Liver (tissue), 8 donors: ENCODE measurements at regions not wholly inside any gene's neighbourhood (a gene's known extent, or its start where the extent isn't known, plus 50 kb on each side); places are given as distances from the start of the nearest gene placed in this dataset.

Experiments
- DNase-seq: peaks from one replicate; pipeline ENCODE4 v3.0.0-alpha.2; 2017; ENCODE audit warnings: low spot score
- H3K27ac ChIP-seq, 2 donors: one replicate each; pipeline ENCODE4 v1.7.0; 2013; ENCODE audit warnings: inconsistent platforms in 2 of 2, low read length in 2 of 2, control low read depth in 1 of 2, low read depth in 1 of 2, mild to moderate bottlenecking in 1 of 2
- H3K27me3 ChIP-seq, 4 donors: one replicate each; pipeline versions ENCODE4 v1.6.1 to v1.7.0; 2013; ENCODE audit warnings: low read length in 3 of 4, inconsistent platforms in 1 of 4, mild to moderate bottlenecking in 1 of 4, moderate library complexity in 1 of 4; ENCODE audit not compliant: control insufficient read depth in 4 of 4, insufficient read depth in 4 of 4
- H3K36me3 ChIP-seq, 4 donors: one replicate each; pipeline versions ENCODE4 v1.6.1 to v1.7.0; 2013; ENCODE audit warnings: low read length in 3 of 4, mild to moderate bottlenecking in 3 of 4, low read depth in 1 of 4, moderate library complexity in 1 of 4; ENCODE audit not compliant: control insufficient read depth in 4 of 4, insufficient read depth in 3 of 4
- H3K4me1 ChIP-seq, 4 donors: one replicate each; pipeline versions ENCODE4 v1.6.1 to v1.7.0; 2013; ENCODE audit warnings: low read length in 3 of 4, mild to moderate bottlenecking in 3 of 4, moderate library complexity in 1 of 4; ENCODE audit not compliant: control insufficient read depth in 4 of 4, insufficient read depth in 4 of 4
- H3K4me3 ChIP-seq, 3 donors: one replicate each; pipeline versions ENCODE4 v1.6.1 to v1.7.0; 2013; ENCODE audit warnings: low read length in 3 of 3, control low read depth in 1 of 3, low read depth in 1 of 3, mild to moderate bottlenecking in 1 of 3
- H3K9ac ChIP-seq, 2 donors: one replicate each; pipeline ENCODE4 v1.7.0; 2013; ENCODE audit warnings: low read length in 2 of 2, mild to moderate bottlenecking in 2 of 2, moderate library complexity in 2 of 2, control low read depth in 1 of 2, low read depth in 1 of 2
- H3K9me3 ChIP-seq, 4 donors: one replicate each; pipeline versions ENCODE4 v1.6.1 to v1.7.0; 2013; ENCODE audit warnings: low read length in 3 of 4; ENCODE audit not compliant: control insufficient read depth in 4 of 4
- ATF3 ChIP-seq: IDR thresholded peaks from 2 replicates; pipeline ENCODE4 v1.6.1; 2016; ENCODE audit warnings: antibody characterized with exemption
- CTCF ChIP-seq: fragments of 150-350 bp; IDR thresholded peaks from 2 replicates; pipeline ENCODE4 v1.5.1; 2017; ENCODE audit warnings: improper control_type of control experiment, low read depth, low read length; ENCODE audit not compliant: missing input control
- EGR1 ChIP-seq, 2 donors: IDR thresholded peaks; 2 replicates each; pipeline ENCODE4 v1.6.1; 2016 to 2018; ENCODE audit warnings: antibody characterized with exemption in 2 of 2, low read depth in 2 of 2
- FOXA1 ChIP-seq: IDR thresholded peaks from 2 replicates; pipeline ENCODE4 v1.6.1; 2016; ENCODE audit warnings: antibody characterized with exemption
- FOXA2 ChIP-seq: IDR thresholded peaks from 2 replicates; pipeline ENCODE4 v1.6.1; 2016; ENCODE audit warnings: antibody characterized with exemption
- GABPA ChIP-seq, 2 donors: IDR thresholded peaks in 1 of 2; conservative IDR thresholded peaks in 1 of 2; 2 replicates each; pipeline ENCODE4 v1.6.1; 2016; ENCODE audit warnings: antibody characterized with exemption in 2 of 2, mild to moderate bottlenecking in 1 of 2, moderate library complexity in 1 of 2
- HNF4A ChIP-seq, 2 donors: conservative IDR thresholded peaks; 2 replicates each; pipeline ENCODE4 v1.6.1; 2016; ENCODE audit warnings: antibody characterized with exemption in 2 of 2, mild to moderate bottlenecking in 2 of 2
- HNF4G ChIP-seq: IDR thresholded peaks from 2 replicates; pipeline ENCODE4 v1.6.1; 2016; ENCODE audit warnings: antibody characterized with exemption
- NR2F2 ChIP-seq: IDR thresholded peaks from 2 replicates; pipeline ENCODE4 v1.6.1; 2016; ENCODE audit warnings: antibody characterized with exemption
- RAD21 ChIP-seq, 2 donors: IDR thresholded peaks; 2 replicates each; pipeline ENCODE4 v1.6.1; 2016; ENCODE audit warnings: antibody characterized with exemption in 2 of 2, mild to moderate bottlenecking in 2 of 2
- RXRA ChIP-seq, 2 donors: IDR thresholded peaks; 2 replicates each; pipeline ENCODE4 v1.6.1; 2017 to 2018; ENCODE audit warnings: antibody characterized with exemption in 2 of 2, mild to moderate bottlenecking in 1 of 2
- TAF1 ChIP-seq: conservative IDR thresholded peaks from 2 replicates; pipeline ENCODE4 v1.6.1; 2016; ENCODE audit warnings: antibody characterized with exemption, mild to moderate bottlenecking
- WGBS: extraction: QIAGEN DNeasy Blood & Tissue Kit; methylation state at CpG from one replicate; pipeline ENCODE4 v1.1.7; 2013; 5-methylcytosine and 5-hydroxymethylcytosine counted together
- TF ChIP-seq, protein P1 (sequence below): IDR thresholded peaks from 2 replicates; pipeline ENCODE4 v1.6.1; 2016; ENCODE audit warnings: antibody characterized with exemption
- TF ChIP-seq, protein P2 (sequence below): IDR thresholded peaks from 2 replicates; pipeline ENCODE4 v1.6.1; 2016; ENCODE audit warnings: antibody characterized with exemption, mild to moderate bottlenecking
- TF ChIP-seq, protein P3 (sequence below): IDR thresholded peaks from 2 replicates; pipeline ENCODE4 v1.6.1; 2016; ENCODE audit warnings: antibody characterized with exemption
- donor health status: healthy.
- donor health status: healthy.
- donor health status: healthy.
- donor health status: healthy.
- donor health status: healthy.

- WGBS, result 90% methylated on average over 9 of the region's 9 CpGs
- no peaks in the 10 kb centered on the region for H3K9me3 ChIP-seq
- H3K4me3 ChIP-seq, result no peak overlapping the region
- H3K36me3 ChIP-seq, result no peaks in the 10 kb centered on the region
- TF ChIP-seq EGR1 (IDR thresholded peaks at IDR 0.05; ENCODE audit: low read depth in 2 of 2) (no peak), ATF3 (no peak), TAF1 (no peak), FOXA2 (no peak), RAD21 (IDR thresholded peaks at IDR 0.05) (no peak), NR2F2 (no peak), RXRA (IDR thresholded peaks at IDR 0.05) (no peak), HNF4G (no peak), FOXA1 (no peak), GABPA (IDR thresholded peaks at IDR 0.05 in 1 of 2, conservative IDR thresholded peaks at IDR 0.05 in 1 of 2) (no peak)
- TF ChIP-seq, protein P1, sequence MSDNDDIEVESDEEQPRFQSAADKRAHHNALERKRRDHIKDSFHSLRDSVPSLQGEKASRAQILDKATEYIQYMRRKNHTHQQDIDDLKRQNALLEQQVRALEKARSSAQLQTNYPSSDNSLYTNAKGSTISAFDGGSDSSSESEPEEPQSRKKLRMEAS, result no peak
- TF ChIP-seq, protein P2, sequence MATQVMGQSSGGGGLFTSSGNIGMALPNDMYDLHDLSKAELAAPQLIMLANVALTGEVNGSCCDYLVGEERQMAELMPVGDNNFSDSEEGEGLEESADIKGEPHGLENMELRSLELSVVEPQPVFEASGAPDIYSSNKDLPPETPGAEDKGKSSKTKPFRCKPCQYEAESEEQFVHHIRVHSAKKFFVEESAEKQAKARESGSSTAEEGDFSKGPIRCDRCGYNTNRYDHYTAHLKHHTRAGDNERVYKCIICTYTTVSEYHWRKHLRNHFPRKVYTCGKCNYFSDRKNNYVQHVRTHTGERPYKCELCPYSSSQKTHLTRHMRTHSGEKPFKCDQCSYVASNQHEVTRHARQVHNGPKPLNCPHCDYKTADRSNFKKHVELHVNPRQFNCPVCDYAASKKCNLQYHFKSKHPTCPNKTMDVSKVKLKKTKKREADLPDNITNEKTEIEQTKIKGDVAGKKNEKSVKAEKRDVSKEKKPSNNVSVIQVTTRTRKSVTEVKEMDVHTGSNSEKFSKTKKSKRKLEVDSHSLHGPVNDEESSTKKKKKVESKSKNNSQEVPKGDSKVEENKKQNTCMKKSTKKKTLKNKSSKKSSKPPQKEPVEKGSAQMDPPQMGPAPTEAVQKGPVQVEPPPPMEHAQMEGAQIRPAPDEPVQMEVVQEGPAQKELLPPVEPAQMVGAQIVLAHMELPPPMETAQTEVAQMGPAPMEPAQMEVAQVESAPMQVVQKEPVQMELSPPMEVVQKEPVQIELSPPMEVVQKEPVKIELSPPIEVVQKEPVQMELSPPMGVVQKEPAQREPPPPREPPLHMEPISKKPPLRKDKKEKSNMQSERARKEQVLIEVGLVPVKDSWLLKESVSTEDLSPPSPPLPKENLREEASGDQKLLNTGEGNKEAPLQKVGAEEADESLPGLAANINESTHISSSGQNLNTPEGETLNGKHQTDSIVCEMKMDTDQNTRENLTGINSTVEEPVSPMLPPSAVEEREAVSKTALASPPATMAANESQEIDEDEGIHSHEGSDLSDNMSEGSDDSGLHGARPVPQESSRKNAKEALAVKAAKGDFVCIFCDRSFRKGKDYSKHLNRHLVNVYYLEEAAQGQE, result no peak
- TF ChIP-seq, protein P3, sequence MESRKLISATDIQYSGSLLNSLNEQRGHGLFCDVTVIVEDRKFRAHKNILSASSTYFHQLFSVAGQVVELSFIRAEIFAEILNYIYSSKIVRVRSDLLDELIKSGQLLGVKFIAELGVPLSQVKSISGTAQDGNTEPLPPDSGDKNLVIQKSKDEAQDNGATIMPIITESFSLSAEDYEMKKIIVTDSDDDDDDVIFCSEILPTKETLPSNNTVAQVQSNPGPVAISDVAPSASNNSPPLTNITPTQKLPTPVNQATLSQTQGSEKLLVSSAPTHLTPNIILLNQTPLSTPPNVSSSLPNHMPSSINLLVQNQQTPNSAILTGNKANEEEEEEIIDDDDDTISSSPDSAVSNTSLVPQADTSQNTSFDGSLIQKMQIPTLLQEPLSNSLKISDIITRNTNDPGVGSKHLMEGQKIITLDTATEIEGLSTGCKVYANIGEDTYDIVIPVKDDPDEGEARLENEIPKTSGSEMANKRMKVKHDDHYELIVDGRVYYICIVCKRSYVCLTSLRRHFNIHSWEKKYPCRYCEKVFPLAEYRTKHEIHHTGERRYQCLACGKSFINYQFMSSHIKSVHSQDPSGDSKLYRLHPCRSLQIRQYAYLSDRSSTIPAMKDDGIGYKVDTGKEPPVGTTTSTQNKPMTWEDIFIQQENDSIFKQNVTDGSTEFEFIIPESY, result no peak
- peak overlapping the region; percentile 83 to 88 for H3K27ac ChIP-seq
- peak overlapping the region; percentile 10 to 40 for H3K9ac ChIP-seq
- H3K4me1 ChIP-seq, result peaks cover 6 to 19% (median 12%) of the 10 kb centered on the region in 4 donors
- no peak for DNase-seq
- no peaks in the 10 kb centered on the region for H3K27me3 ChIP-seq
These were observed 230.1 kb downstream of the TOMM20 start for GRCh38 chr1:234898455-234899033.

- 92% methylated on average over 10 of the region's 10 CpGs for WGBS
- H3K27ac ChIP-seq, result no peak overlapping the region
- H3K9me3 ChIP-seq, result no peaks in the 10 kb centered on the region
- no peak for DNase-seq
- no peaks in the 10 kb centered on the region for H3K27me3 ChIP-seq
- no peak overlapping the region for H3K9ac ChIP-seq
- H3K36me3 ChIP-seq, result no peaks in the 10 kb centered on the region
- no peak for TF ChIP-seq ATF3
- no peak for TF ChIP-seq HNF4A (conservative IDR thresholded peaks at IDR 0.05)
- TF ChIP-seq FOXA1, result no peak
- no peak for TF ChIP-seq GABPA (IDR thresholded peaks at IDR 0.05 in 1 of 2, conservative IDR thresholded peaks at IDR 0.05 in 1 of 2)
- TF ChIP-seq EGR1 (IDR thresholded peaks at IDR 0.05; ENCODE audit: low read depth in 2 of 2), result no peak
- TF ChIP-seq CTCF, result no peak
- TF ChIP-seq, protein P2, result no peak
- H3K4me1 ChIP-seq, result peaks cover 6 to 19% (median 12%) of the 10 kb centered on the region in 4 donors
- H3K4me3 ChIP-seq, result no peak overlapping the region
These were observed 230.7 kb downstream of the TOMM20 start for GRCh38 chr1:234897754-234898454.
